Coronary artery (tissue), 2 donors: ENCODE measurements at regions not wholly inside any gene's neighbourhood (a gene's known extent, or its start where the extent isn't known, plus 50 kb on each side); places are given as distances from the start of the nearest gene placed in this dataset.
A peak's percentile ranks its signal among the peaks of the same experiment; 100 is the strongest.

Experiments
- DNase-seq: peaks from one replicate; pipeline ENCODE4 v3.0.0-alpha.2; 2017; ENCODE audit warnings: low spot score
- H3K27ac ChIP-seq, 2 donors: fragments of 200-600 bp; sonication (generic); one replicate each; pipeline ENCODE4 v1.5.1; 2016 to 2019
- H3K4me3 ChIP-seq: fragments of 200-600 bp; sonication (generic); 2 replicates; pipeline ENCODE4 v1.5.1; 2016; ENCODE audit warnings: mild to moderate bottlenecking, moderate library complexity
- CTCF ChIP-seq: fragments of 200-600 bp; sonication (generic); IDR thresholded peaks from one replicate; pipeline ENCODE4 v1.5.1; 2019; ENCODE audit warnings: antibody characterized with exemption

- TF ChIP-seq CTCF = no peak
- no peak overlapping the region for H3K27ac ChIP-seq
- no peak for DNase-seq
- no peak overlapping the region for H3K4me3 ChIP-seq
Measured at GRCh38 chr5:3059488-3059887, 308.0 kb upstream of the IRX2 start.

DNA sequence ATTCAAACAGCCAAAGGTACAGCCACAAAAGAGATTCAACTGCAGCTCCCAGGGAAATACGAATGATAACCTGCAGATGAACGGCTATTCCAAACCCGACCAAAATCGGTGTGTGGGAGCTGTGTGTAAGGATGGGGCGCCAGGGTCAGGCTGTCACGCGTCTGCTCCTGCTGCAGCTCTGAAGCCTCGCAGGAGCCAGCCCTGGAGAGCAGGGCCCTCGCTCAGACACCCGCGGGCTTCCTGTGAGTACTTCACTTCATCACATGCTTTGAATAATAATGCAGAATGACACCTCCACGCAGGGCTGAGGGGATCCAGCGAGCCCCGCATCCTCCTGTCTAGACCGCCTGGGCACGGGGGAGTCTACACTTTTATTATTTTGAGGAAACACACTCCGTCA, 307.5 kb upstream of the IRX2 start:
- no peak overlapping the region for H3K27ac ChIP-seq
- H3K4me3 ChIP-seq = no peak overlapping the region
- DNase-seq = no peak
- TF ChIP-seq CTCF = no peak

DNA sequence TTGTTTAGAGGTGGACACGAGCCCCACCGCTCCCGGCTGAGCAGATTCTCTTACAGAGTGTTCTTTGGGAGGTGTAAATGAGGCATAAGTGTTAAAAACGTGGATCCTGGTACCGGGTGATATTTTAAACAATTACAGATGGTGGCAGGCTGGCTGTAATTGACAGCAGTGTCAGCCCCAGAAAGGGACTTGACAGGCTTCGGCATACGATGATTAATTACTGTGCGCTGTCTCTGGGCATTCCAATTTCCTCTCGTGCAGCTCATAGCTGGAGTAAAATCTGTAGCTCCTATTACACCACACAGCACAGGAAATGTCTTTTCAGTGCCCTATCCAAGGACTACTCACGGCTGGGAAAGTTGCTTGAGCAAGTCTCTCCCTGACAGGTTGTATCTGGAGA, 305.4 kb upstream of the IRX2 start:
- no peak for DNase-seq
- H3K4me3 ChIP-seq = no peak overlapping the region
- H3K27ac ChIP-seq = no peak overlapping the region
- TF ChIP-seq CTCF = no peak

- Histone ChIP-seq H3K27ac (no peak overlapping the region), H3K4me3 (no peak overlapping the region)
- no peak for TF ChIP-seq CTCF
- no peak for DNase-seq
Measured at GRCh38 chr5:3051400-3051799, 299.9 kb upstream of the IRX2 start.

- Histone ChIP-seq H3K27ac (no peak overlapping the region), H3K4me3 (no peak overlapping the region)
- no peak for TF ChIP-seq CTCF
- DNase-seq = no peak
Measured at GRCh38 chr5:3050863-3051262, 299.4 kb upstream of the IRX2 start.

- H3K4me3 ChIP-seq = no peak overlapping the region
- no peak for TF ChIP-seq CTCF
- H3K27ac ChIP-seq = no peak overlapping the region
- DNase-seq = peak; percentile 21
Measured at GRCh38 chr5:3049261-3049660, 297.8 kb upstream of the IRX2 start.

DNA sequence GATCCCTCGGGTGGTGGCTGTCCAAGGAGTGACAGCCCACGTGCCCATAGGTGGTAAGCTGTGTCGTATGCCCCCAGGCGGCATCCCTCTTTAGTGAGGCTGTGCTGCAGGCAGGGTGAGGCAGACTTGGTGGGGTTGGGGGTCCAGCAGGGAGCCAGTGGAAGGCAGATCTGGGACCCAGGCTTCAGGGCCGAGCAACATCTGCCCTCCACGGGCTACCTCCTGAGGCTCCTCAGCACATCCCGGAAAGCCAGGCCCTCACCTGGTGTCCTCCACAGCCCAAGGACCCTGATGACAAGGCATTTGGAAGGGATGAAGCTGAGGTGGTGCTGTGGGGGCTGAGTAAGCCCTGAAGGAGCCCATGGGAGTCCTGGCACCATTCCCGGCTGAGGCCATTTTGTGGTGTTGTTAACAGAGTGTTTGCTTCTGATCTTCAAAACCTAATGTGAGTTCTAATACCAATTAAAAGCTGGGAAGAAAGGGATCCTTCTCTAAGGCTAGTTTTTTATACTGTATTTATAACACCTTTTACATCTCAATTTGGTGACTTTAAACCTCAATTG, 295.8 kb upstream of the IRX2 start:
- TF ChIP-seq CTCF = no peak
- Histone ChIP-seq H3K4me3 (no peak overlapping the region), H3K27ac (no peak overlapping the region)
- no peak for DNase-seq
